ENCODE measurements at regions not wholly inside any gene's neighbourhood (a gene's known extent, or its start where the extent isn't known, plus 50 kb on each side); places are given as distances from the start of the nearest gene placed in this dataset.

GRCh38 chr20:6848992-6849391 is 81.5 kb downstream of the BMP2 start:
- TF ChIP-seq CTCF (IDR thresholded peaks at IDR 0.05) (no peak), POLR2A (IDR thresholded peaks at IDR 0.05) (no peak)

All from uterus (tissue), 2 donors.